ENCODE measurements at regions not wholly inside any gene's neighbourhood (a gene's known extent, or its start where the extent isn't known, plus 50 kb on each side); places are given as distances from the start of the nearest gene placed in this dataset.
"Not testable (repeated sequence)": the region's sequence is repeated elsewhere in the genome, so short reads cannot be mapped to it uniquely, and the experiment has no call there.

GRCh38 chr3:26157428-26157827, 367.5 kb downstream of the OXSM start:
- not testable (repeated sequence) for DNase-seq (ENCODE audit: low spot score)

GRCh38 chr3:26171006-26171405, 381.1 kb downstream of the OXSM start:
- DNase-seq (ENCODE audit: low spot score): no peak

GRCh38 chr3:26191556-26191955, 401.7 kb downstream of the OXSM start:
- DNase-seq (ENCODE audit: low spot score): no peak

GRCh38 chr3:26193558-26193957, 403.7 kb downstream of the OXSM start:
- DNase-seq (ENCODE audit: low spot score): no peak

GRCh38 chr3:26196781-26197180, 406.9 kb downstream of the OXSM start:
- DNase-seq (ENCODE audit: low spot score): no peak

GRCh38 chr3:26198609-26199008, 408.7 kb downstream of the OXSM start:
- DNase-seq (ENCODE audit: low spot score): no peak

GRCh38 chr3:26202169-26202568, 412.3 kb downstream of the OXSM start:
- DNase-seq (ENCODE audit: low spot score): no peak

GRCh38 chr3:26205475-26205874, 415.6 kb downstream of the OXSM start:
- no peak for DNase-seq (ENCODE audit: low spot score)

GRCh38 chr3:26208201-26208600, 414.4 kb upstream of the LRRC3B start:
- no peak for DNase-seq (ENCODE audit: low spot score)

- no peak for DNase-seq (ENCODE audit: low spot score)
Measured at GRCh38 chr3:26229801-26230200, 392.8 kb upstream of the LRRC3B start.

- DNase-seq (ENCODE audit: low spot score): no peak
Measured at GRCh38 chr3:26233374-26233773, 389.2 kb upstream of the LRRC3B start.

- DNase-seq (ENCODE audit: low spot score): no peak
Measured at GRCh38 chr3:26236531-26236930, 386.0 kb upstream of the LRRC3B start.

GRCh38 chr3:26237036-26237682, 385.4 kb upstream of the LRRC3B start:
- DNase-seq (ENCODE audit: low spot score): no peak

GRCh38 chr3:26244586-26244985, 378.0 kb upstream of the LRRC3B start:
- not testable (repeated sequence) for DNase-seq (ENCODE audit: low spot score)

- DNase-seq (ENCODE audit: low spot score): no peak
Measured at GRCh38 chr3:26245236-26245635, 377.3 kb upstream of the LRRC3B start.

GRCh38 chr3:26246901-26247300, 375.7 kb upstream of the LRRC3B start:
- DNase-seq (ENCODE audit: low spot score): no peak

GRCh38 chr3:26247712-26248111, 374.9 kb upstream of the LRRC3B start:
- no peak for DNase-seq (ENCODE audit: low spot score)

- DNase-seq (ENCODE audit: low spot score): no peak
Measured at GRCh38 chr3:26252001-26252400, 370.6 kb upstream of the LRRC3B start.

GRCh38 chr3:26256224-26256623, 366.3 kb upstream of the LRRC3B start:
- no peak for DNase-seq (ENCODE audit: low spot score)

- DNase-seq (ENCODE audit: low spot score): no peak
Measured at GRCh38 chr3:26259176-26259575, 363.4 kb upstream of the LRRC3B start.

- DNase-seq (ENCODE audit: low spot score): no peak
Measured at GRCh38 chr3:26260139-26260538, 362.4 kb upstream of the LRRC3B start.

GRCh38 chr3:26264708-26265107, 357.9 kb upstream of the LRRC3B start:
- no peak for DNase-seq (ENCODE audit: low spot score)

- DNase-seq (ENCODE audit: low spot score): no peak
Measured at GRCh38 chr3:26271848-26272247, 350.7 kb upstream of the LRRC3B start.

- DNase-seq (ENCODE audit: low spot score): no peak
Measured at GRCh38 chr3:26273196-26273595, 349.4 kb upstream of the LRRC3B start.

- no peak for DNase-seq (ENCODE audit: low spot score)
Measured at GRCh38 chr3:26279091-26279490, 343.5 kb upstream of the LRRC3B start.
